ENCODE measurements at regions not wholly inside any gene's neighbourhood (a gene's known extent, or its start where the extent isn't known, plus 50 kb on each side); places are given as distances from the start of the nearest gene placed in this dataset.
"Not testable (repeated sequence)": the region's sequence is repeated elsewhere in the genome, so short reads cannot be mapped to it uniquely, and the experiment has no call there.

GRCh38 chr4:53942712-53943111, 121.7 kb downstream of the CHIC2 start:
- Histone ChIP-seq H3K27ac (no peak overlapping the region), H3K27me3 (ENCODE audit: insufficient read depth, low read depth, severe bottlenecking) (peaks cover 26% of the 10 kb centered on the region), H3K36me3 (no peaks in the 10 kb centered on the region), H3K9me3 (ENCODE audit: severe bottlenecking) (peaks cover 9% of the 10 kb centered on the region), H3K4me3 (ENCODE audit: low read depth, low read length) (no peak overlapping the region)
- TF ChIP-seq, protein P1, sequence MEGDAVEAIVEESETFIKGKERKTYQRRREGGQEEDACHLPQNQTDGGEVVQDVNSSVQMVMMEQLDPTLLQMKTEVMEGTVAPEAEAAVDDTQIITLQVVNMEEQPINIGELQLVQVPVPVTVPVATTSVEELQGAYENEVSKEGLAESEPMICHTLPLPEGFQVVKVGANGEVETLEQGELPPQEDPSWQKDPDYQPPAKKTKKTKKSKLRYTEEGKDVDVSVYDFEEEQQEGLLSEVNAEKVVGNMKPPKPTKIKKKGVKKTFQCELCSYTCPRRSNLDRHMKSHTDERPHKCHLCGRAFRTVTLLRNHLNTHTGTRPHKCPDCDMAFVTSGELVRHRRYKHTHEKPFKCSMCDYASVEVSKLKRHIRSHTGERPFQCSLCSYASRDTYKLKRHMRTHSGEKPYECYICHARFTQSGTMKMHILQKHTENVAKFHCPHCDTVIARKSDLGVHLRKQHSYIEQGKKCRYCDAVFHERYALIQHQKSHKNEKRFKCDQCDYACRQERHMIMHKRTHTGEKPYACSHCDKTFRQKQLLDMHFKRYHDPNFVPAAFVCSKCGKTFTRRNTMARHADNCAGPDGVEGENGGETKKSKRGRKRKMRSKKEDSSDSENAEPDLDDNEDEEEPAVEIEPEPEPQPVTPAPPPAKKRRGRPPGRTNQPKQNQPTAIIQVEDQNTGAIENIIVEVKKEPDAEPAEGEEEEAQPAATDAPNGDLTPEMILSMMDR (IDR thresholded peaks at IDR 0.05; ENCODE audit: low read depth, low read length) = no peak
- no peak for DNase-seq

GRCh38 chr4:53941331-53941730, 123.1 kb downstream of the CHIC2 start:
- peaks cover 9% of the 10 kb centered on the region for H3K9me3 ChIP-seq (ENCODE audit: severe bottlenecking)
- H3K36me3 ChIP-seq = no peaks in the 10 kb centered on the region
- TF ChIP-seq, protein P1 (IDR thresholded peaks at IDR 0.05; ENCODE audit: low read depth, low read length) = no peak
- peaks cover 28% of the 10 kb centered on the region for H3K27me3 ChIP-seq (ENCODE audit: insufficient read depth, low read depth, severe bottlenecking)
- no peak for DNase-seq
- no peak overlapping the region for H3K27ac ChIP-seq
- no peak overlapping the region for H3K4me3 ChIP-seq (ENCODE audit: low read depth, low read length)

GRCh38 chr4:53939892-53940291, 124.5 kb downstream of the CHIC2 start:
- DNase-seq; H3K36me3 ChIP-seq; H3K4me3 ChIP-seq (ENCODE audit: low read depth, low read length); H3K27ac ChIP-seq; H3K9me3 ChIP-seq (ENCODE audit: severe bottlenecking): not testable (repeated sequence)
- H3K27me3 ChIP-seq (ENCODE audit: insufficient read depth, low read depth, severe bottlenecking) = peaks cover 30% of the 10 kb centered on the region

DNA sequence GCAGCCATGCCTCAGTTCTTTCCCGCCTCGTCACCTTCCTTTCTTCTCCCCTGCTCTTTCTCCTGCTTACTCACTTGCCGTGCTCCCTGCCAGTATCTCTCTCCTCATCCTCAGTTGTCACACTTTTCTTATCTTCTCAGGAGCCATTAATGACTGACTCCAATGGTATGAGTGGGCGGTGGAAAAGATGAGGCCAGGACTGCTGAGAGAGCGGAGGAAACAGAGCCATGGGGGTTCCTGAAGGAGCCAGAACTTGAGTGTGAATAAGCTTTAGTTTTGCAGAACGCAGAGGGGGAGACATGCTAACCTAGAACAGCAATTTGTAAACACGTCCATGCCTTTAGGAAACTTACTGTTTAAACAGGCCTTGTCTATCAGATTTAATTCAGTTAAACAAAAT, 126.5 kb downstream of the CHIC2 start:
- Histone ChIP-seq H3K4me3 (ENCODE audit: low read depth, low read length) (no peak overlapping the region), H3K36me3 (no peaks in the 10 kb centered on the region), H3K27ac (no peak overlapping the region), H3K9me3 (ENCODE audit: severe bottlenecking) (peaks cover 9% of the 10 kb centered on the region), H3K27me3 (ENCODE audit: insufficient read depth, low read depth, severe bottlenecking) (peaks cover 30% of the 10 kb centered on the region)
- TF ChIP-seq, protein P1 (IDR thresholded peaks at IDR 0.05; ENCODE audit: low read depth, low read length) = no peak
- no peak for DNase-seq

DNA sequence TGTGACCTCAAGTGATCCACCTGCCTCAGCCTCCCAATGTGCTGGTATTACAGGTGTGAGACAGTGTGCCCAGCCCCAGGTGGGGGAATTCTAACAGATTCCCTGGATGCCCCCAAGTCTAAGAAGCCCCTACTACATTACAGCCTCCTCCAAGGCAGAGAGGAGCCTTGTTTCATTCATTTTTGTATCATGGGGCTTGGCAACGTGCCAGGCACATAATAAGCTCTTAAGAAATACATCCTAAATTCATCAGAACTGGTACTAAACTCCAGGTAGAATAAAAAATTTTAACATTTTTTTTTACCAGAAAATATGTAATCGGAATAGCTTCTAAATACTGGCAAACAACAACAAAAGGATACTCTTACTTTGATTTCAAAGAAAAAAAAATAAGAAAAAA, 127.1 kb downstream of the CHIC2 start:
- peaks cover 34% of the 10 kb centered on the region for H3K27me3 ChIP-seq (ENCODE audit: insufficient read depth, low read depth, severe bottlenecking)
- H3K27ac ChIP-seq = no peak overlapping the region
- TF ChIP-seq, protein P1 (IDR thresholded peaks at IDR 0.05; ENCODE audit: low read depth, low read length) = no peak
- peaks cover 9% of the 10 kb centered on the region for H3K9me3 ChIP-seq (ENCODE audit: severe bottlenecking)
- H3K4me3 ChIP-seq (ENCODE audit: low read depth, low read length) = no peak overlapping the region
- no peak for DNase-seq
- H3K36me3 ChIP-seq = no peaks in the 10 kb centered on the region

GRCh38 chr4:53935780-53936179, 128.6 kb downstream of the CHIC2 start:
- no peak for DNase-seq

More at GRCh38 chr4:53935780-53936179, 128.6 kb downstream of the CHIC2 start:
- Histone ChIP-seq H3K9me3 (ENCODE audit: severe bottlenecking) (peaks cover 9% of the 10 kb centered on the region), H3K27me3 (ENCODE audit: insufficient read depth, low read depth, severe bottlenecking) (peaks cover 46% of the 10 kb centered on the region), H3K27ac (no peak overlapping the region), H3K36me3 (no peaks in the 10 kb centered on the region), H3K4me3 (ENCODE audit: low read depth, low read length) (no peak overlapping the region)
- TF ChIP-seq, protein P1 (IDR thresholded peaks at IDR 0.05; ENCODE audit: low read depth, low read length) = no peak
